HG03565 (cell line): ENCODE measurements at regions not wholly inside any gene's neighbourhood (a gene's known extent, or its start where the extent isn't known, plus 50 kb on each side); places are given as distances from the start of the nearest gene placed in this dataset.
A peak's percentile ranks its signal among the peaks of the same experiment; 100 is the strongest.

Experiments used
- ATAC-seq: cut with Tn5 transposase; IDR thresholded peaks from one replicate; pipeline ENCODE4 v1.9.1; 2021; ENCODE audit warnings: mild to moderate bottlenecking, moderate library complexity; ENCODE audit not compliant: unreplicated experiment

- ATAC-seq, result no peak
These were observed 339.8 kb upstream of the LINC00305 start for GRCh38 chr18:64488698-64489097.

- no peak for ATAC-seq
These were observed 325.9 kb upstream of the LINC00305 start for GRCh38 chr18:64474773-64475172.

GRCh38 chr18:64474255-64474654 is 325.4 kb upstream of the LINC00305 start:
- ATAC-seq, result no peak

- no peak for ATAC-seq
These were observed 300.5 kb upstream of the LINC00305 start for GRCh38 chr18:64449434-64449833.

GRCh38 chr18:64444819-64445218 is 295.9 kb upstream of the LINC00305 start:
- no peak for ATAC-seq

GRCh38 chr18:64438178-64438577 is 289.3 kb upstream of the LINC00305 start:
- no peak for ATAC-seq

GRCh38 chr18:64436111-64436510 is 287.2 kb upstream of the LINC00305 start:
- no peak for ATAC-seq

GRCh38 chr18:64419156-64419555 is 270.3 kb upstream of the LINC00305 start:
- ATAC-seq, result no peak

GRCh38 chr18:64416990-64417389 is 268.1 kb upstream of the LINC00305 start:
- no peak for ATAC-seq

- ATAC-seq, result no peak
These were observed 266.3 kb upstream of the LINC00305 start for GRCh38 chr18:64415218-64415617.

GRCh38 chr18:64410685-64411084 is 261.8 kb upstream of the LINC00305 start:
- ATAC-seq, result no peak

GRCh38 chr18:64409511-64409910 is 260.6 kb upstream of the LINC00305 start:
- ATAC-seq, result no peak

GRCh38 chr18:64407606-64408005 is 258.7 kb upstream of the LINC00305 start:
- no peak for ATAC-seq

- ATAC-seq, result no peak
These were observed 256.3 kb upstream of the LINC00305 start for GRCh38 chr18:64405161-64405560.

GRCh38 chr18:64403784-64404503 is 255.1 kb upstream of the LINC00305 start:
- ATAC-seq, result no peak

- ATAC-seq, result no peak
These were observed 253.7 kb upstream of the LINC00305 start for GRCh38 chr18:64402636-64403035.

GRCh38 chr18:64401268-64402060 is 252.6 kb upstream of the LINC00305 start:
- no peak for ATAC-seq

GRCh38 chr18:64399566-64399965 is 250.7 kb upstream of the LINC00305 start:
- ATAC-seq, result no peak

GRCh38 chr18:64398320-64398719 is 249.4 kb upstream of the LINC00305 start:
- peak; percentile 80 for ATAC-seq

GRCh38 chr18:64392202-64392601 is 243.3 kb upstream of the LINC00305 start:
- ATAC-seq, result no peak

- ATAC-seq, result no peak
These were observed 235.2 kb upstream of the LINC00305 start for GRCh38 chr18:64384101-64384500.

- ATAC-seq, result peak; percentile 99
These were observed 231.2 kb upstream of the LINC00305 start for GRCh38 chr18:64380117-64380516.
